GM21528 (cell line): ENCODE measurements at regions not wholly inside any gene's neighbourhood (a gene's known extent, or its start where the extent isn't known, plus 50 kb on each side); places are given as distances from the start of the nearest gene placed in this dataset.
A peak's percentile ranks its signal among the peaks of the same experiment; 100 is the strongest.
"Not testable (repeated sequence)": the region's sequence is repeated elsewhere in the genome, so short reads cannot be mapped to it uniquely, and the experiment has no call there.

Source experiments
- ATAC-seq: cut with Tn5 transposase; IDR thresholded peaks from one replicate; pipeline ENCODE4 v1.9.1; 2021; ENCODE audit warnings: mild to moderate bottlenecking, moderate library complexity; ENCODE audit not compliant: unreplicated experiment, low FRiP score

- no peak for ATAC-seq
Measured at GRCh38 chr1:178603926-178604325, 91.0 kb downstream of the TEX35 start.

- ATAC-seq, result no peak
Measured at GRCh38 chr1:178606839-178607238, 93.9 kb downstream of the TEX35 start.

- peak; percentile 41 for ATAC-seq
Measured at GRCh38 chr1:178607718-178608408, 95.0 kb downstream of the TEX35 start.

- ATAC-seq, result no peak
Measured at GRCh38 chr1:178609015-178609414, 96.1 kb downstream of the TEX35 start.

- not testable (repeated sequence) for ATAC-seq
Measured at GRCh38 chr1:178610690-178611410, 97.9 kb downstream of the TEX35 start.

GRCh38 chr1:178612261-178612660, 99.4 kb downstream of the TEX35 start:
- ATAC-seq, result no peak

- ATAC-seq, result no peak
Measured at GRCh38 chr1:178613271-178613945, 100.5 kb downstream of the TEX35 start.

- ATAC-seq, result no peak
Measured at GRCh38 chr1:178614286-178614685, 101.4 kb downstream of the TEX35 start.

GRCh38 chr1:178619042-178619927, 105.8 kb upstream of the RALGPS2 start:
- ATAC-seq, result no peak

GRCh38 chr1:178620584-178621475, 104.2 kb upstream of the RALGPS2 start:
- ATAC-seq, result no peak

- ATAC-seq, result no peak
Measured at GRCh38 chr1:178621822-178622221, 103.2 kb upstream of the RALGPS2 start.

- ATAC-seq, result no peak
Measured at GRCh38 chr1:178625695-178626094, 99.3 kb upstream of the RALGPS2 start.

GRCh38 chr1:178627037-178627436, 98.0 kb upstream of the RALGPS2 start:
- no peak for ATAC-seq

GRCh38 chr1:178628637-178629251, 96.3 kb upstream of the RALGPS2 start:
- no peak for ATAC-seq

- ATAC-seq, result no peak
Measured at GRCh38 chr1:178629252-178630154, 95.5 kb upstream of the RALGPS2 start.

GRCh38 chr1:178630417-178630816, 94.6 kb upstream of the RALGPS2 start:
- no peak for ATAC-seq

- no peak for ATAC-seq
Measured at GRCh38 chr1:178632653-178633052, 92.4 kb upstream of the RALGPS2 start.

GRCh38 chr1:178633056-178633455, 92.0 kb upstream of the RALGPS2 start:
- ATAC-seq, result no peak
